ENCODE measurements at regions not wholly inside any gene's neighbourhood (a gene's known extent, or its start where the extent isn't known, plus 50 kb on each side); places are given as distances from the start of the nearest gene placed in this dataset.

DNA sequence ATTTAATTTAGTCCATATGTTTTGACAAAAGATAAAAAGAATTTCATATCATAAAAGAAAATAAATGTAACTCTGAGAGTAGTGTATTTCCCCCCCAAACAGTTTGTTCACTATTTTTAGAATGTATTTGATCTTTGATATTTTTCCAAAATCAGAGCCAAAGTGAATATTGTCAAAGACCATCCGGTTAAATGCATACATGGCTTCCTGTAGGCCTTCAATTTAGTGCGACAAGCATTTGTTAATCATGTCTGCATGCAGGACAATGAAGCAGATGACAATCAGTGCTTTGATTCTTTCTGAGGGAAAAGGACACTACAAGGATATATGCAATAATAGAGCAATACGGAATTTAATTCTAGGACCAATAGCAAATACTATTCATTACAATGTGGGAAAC is 79.8 kb downstream of the ACTBL2 start:
- no peaks in the 10 kb centered on the region for H3K79me2 ChIP-seq (ENCODE audit: control insufficient read depth, insufficient read depth, low read length)
- peaks cover 2% of the 10 kb centered on the region for H3K9me1 ChIP-seq (ENCODE audit: control insufficient read depth, extremely low read depth, insufficient read depth, low read length)
- no peak overlapping the region for H3K4me3 ChIP-seq (ENCODE audit: control insufficient read depth in 2 of 3, extremely low read depth in 1 of 3, insufficient read depth in 2 of 3, low read depth in 1 of 3, low read length in 3 of 3)
- no peak overlapping the region for H3K27ac ChIP-seq (ENCODE audit: control insufficient read depth, insufficient read depth, low read length)
- H2AFZ ChIP-seq (ENCODE audit: control insufficient read depth, low read length), result no peak overlapping the region
- H3K9me3 ChIP-seq (ENCODE audit: control insufficient read depth, low read depth, low read length), result no peaks in the 10 kb centered on the region
- H3K4me2 ChIP-seq (ENCODE audit: control insufficient read depth, extremely low read depth, insufficient read depth, low read depth, low read length), result no peak overlapping the region
- no peaks in the 10 kb centered on the region for H3K36me3 ChIP-seq (ENCODE audit: control insufficient read depth in 2 of 2, extremely low read depth in 1 of 2, insufficient read depth in 2 of 2, low read length in 2 of 2)
- H3K9ac ChIP-seq (ENCODE audit: control insufficient read depth, extremely low read depth, insufficient read depth, low read length), result no peak overlapping the region
- H3K4me1 ChIP-seq (ENCODE audit: control insufficient read depth, extremely low read depth, insufficient read depth, low read length), result no peaks in the 10 kb centered on the region
- no peaks in the 10 kb centered on the region for H3K27me3 ChIP-seq (ENCODE audit: control insufficient read depth, extremely low read depth, insufficient read depth, low read length)
- DNase-seq (ENCODE audit: low read depth, low spot score) (no peak), FAIRE-seq (no peak)
- no peak for TF ChIP-seq EZH2 (IDR thresholded peaks at IDR 0.05; ENCODE audit: low read length)
- TF ChIP-seq, protein P1, sequence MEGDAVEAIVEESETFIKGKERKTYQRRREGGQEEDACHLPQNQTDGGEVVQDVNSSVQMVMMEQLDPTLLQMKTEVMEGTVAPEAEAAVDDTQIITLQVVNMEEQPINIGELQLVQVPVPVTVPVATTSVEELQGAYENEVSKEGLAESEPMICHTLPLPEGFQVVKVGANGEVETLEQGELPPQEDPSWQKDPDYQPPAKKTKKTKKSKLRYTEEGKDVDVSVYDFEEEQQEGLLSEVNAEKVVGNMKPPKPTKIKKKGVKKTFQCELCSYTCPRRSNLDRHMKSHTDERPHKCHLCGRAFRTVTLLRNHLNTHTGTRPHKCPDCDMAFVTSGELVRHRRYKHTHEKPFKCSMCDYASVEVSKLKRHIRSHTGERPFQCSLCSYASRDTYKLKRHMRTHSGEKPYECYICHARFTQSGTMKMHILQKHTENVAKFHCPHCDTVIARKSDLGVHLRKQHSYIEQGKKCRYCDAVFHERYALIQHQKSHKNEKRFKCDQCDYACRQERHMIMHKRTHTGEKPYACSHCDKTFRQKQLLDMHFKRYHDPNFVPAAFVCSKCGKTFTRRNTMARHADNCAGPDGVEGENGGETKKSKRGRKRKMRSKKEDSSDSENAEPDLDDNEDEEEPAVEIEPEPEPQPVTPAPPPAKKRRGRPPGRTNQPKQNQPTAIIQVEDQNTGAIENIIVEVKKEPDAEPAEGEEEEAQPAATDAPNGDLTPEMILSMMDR (optimal IDR thresholded peaks at IDR 0.05 in 1 of 3, IDR thresholded peaks at IDR 0.05 in 1 of 3, conservative IDR thresholded peaks at IDR 0.05 in 1 of 3; ENCODE audit: extremely low read depth in 1 of 3, insufficient read depth in 2 of 3, low read length in 3 of 3), result no peak
- dilution Hi-C loops (cut with MboI; ENCODE audit: extremely low pct_ligation_motif_present, low sequenced_read_pairs), result no loop called here
- H4K20me1 ChIP-seq (ENCODE audit: control insufficient read depth, extremely low read depth, insufficient read depth, low read length), result no peaks in the 10 kb centered on the region

GRCh38 chr5:57402348-57402747 is 80.3 kb downstream of the ACTBL2 start:
- Histone ChIP-seq H4K20me1 (ENCODE audit: control insufficient read depth, extremely low read depth, insufficient read depth, low read length) (no peaks in the 10 kb centered on the region), H3K9ac (ENCODE audit: control insufficient read depth, extremely low read depth, insufficient read depth, low read length) (no peak overlapping the region), H3K36me3 (ENCODE audit: control insufficient read depth in 2 of 2, extremely low read depth in 1 of 2, insufficient read depth in 2 of 2, low read length in 2 of 2) (no peaks in the 10 kb centered on the region), H3K27ac (ENCODE audit: control insufficient read depth, insufficient read depth, low read length) (no peak overlapping the region), H2AFZ (ENCODE audit: control insufficient read depth, low read length) (no peak overlapping the region), H3K4me3 (ENCODE audit: control insufficient read depth in 2 of 3, extremely low read depth in 1 of 3, insufficient read depth in 2 of 3, low read depth in 1 of 3, low read length in 3 of 3) (no peak overlapping the region), H3K4me1 (ENCODE audit: control insufficient read depth, extremely low read depth, insufficient read depth, low read length) (no peaks in the 10 kb centered on the region), H3K4me2 (ENCODE audit: control insufficient read depth, extremely low read depth, insufficient read depth, low read depth, low read length) (no peak overlapping the region), H3K79me2 (ENCODE audit: control insufficient read depth, insufficient read depth, low read length) (no peaks in the 10 kb centered on the region), H3K27me3 (ENCODE audit: control insufficient read depth, extremely low read depth, insufficient read depth, low read length) (no peaks in the 10 kb centered on the region), H3K9me1 (ENCODE audit: control insufficient read depth, extremely low read depth, insufficient read depth, low read length) (peaks cover 2% of the 10 kb centered on the region), H3K9me3 (ENCODE audit: control insufficient read depth, low read depth, low read length) (no peaks in the 10 kb centered on the region)
- dilution Hi-C loops (cut with MboI; ENCODE audit: extremely low pct_ligation_motif_present, low sequenced_read_pairs), result no loop called here
- no peak for TF ChIP-seq EZH2 (IDR thresholded peaks at IDR 0.05; ENCODE audit: low read length)
- TF ChIP-seq, protein P1 (optimal IDR thresholded peaks at IDR 0.05 in 1 of 3, IDR thresholded peaks at IDR 0.05 in 1 of 3, conservative IDR thresholded peaks at IDR 0.05 in 1 of 3; ENCODE audit: extremely low read depth in 1 of 3, insufficient read depth in 2 of 3, low read length in 3 of 3), result no peak
- FAIRE-seq (no peak), DNase-seq (ENCODE audit: low read depth, low spot score) (no peak)

Data from keratinocyte (primary cell).